ENCODE measurements at regions not wholly inside any gene's neighbourhood (a gene's known extent, or its start where the extent isn't known, plus 50 kb on each side); places are given as distances from the start of the nearest gene placed in this dataset.

DNA sequence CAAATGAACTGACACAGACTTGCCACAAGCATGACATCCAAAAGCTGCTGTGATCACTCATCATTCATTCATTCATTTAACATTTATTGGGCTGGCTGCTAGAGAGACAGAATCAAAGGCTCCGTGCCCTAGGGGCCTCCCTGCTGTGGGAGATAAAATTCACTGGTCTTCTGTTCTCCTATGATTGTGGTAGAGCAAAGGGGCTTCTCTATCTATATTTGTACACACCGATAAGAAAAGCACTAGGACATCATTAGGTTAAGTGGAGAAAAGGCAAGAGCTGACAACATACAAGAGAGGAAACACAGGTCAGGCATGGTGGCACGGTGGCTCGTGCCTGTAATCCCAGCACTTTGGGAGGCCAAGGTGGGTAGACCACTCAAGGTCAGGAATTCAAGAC, 847.0 kb downstream of the TYW1 start:
- DNase-seq (no peak), ATAC-seq (no peak)
- Histone ChIP-seq H3K9me3 (no peaks in the 10 kb centered on the region), H3K27me3 (ENCODE audit: low read depth) (no peaks in the 10 kb centered on the region), H3K27ac (no peak overlapping the region), H3K4me3 (no peak overlapping the region), H3K4me1 (no peaks in the 10 kb centered on the region), H3K36me3 (no peaks in the 10 kb centered on the region)
- intact Hi-C loops (cut with DNase I), result no loop called here
- TF ChIP-seq, protein P1, sequence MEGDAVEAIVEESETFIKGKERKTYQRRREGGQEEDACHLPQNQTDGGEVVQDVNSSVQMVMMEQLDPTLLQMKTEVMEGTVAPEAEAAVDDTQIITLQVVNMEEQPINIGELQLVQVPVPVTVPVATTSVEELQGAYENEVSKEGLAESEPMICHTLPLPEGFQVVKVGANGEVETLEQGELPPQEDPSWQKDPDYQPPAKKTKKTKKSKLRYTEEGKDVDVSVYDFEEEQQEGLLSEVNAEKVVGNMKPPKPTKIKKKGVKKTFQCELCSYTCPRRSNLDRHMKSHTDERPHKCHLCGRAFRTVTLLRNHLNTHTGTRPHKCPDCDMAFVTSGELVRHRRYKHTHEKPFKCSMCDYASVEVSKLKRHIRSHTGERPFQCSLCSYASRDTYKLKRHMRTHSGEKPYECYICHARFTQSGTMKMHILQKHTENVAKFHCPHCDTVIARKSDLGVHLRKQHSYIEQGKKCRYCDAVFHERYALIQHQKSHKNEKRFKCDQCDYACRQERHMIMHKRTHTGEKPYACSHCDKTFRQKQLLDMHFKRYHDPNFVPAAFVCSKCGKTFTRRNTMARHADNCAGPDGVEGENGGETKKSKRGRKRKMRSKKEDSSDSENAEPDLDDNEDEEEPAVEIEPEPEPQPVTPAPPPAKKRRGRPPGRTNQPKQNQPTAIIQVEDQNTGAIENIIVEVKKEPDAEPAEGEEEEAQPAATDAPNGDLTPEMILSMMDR (IDR thresholded peaks at IDR 0.05), result no peak

DNA sequence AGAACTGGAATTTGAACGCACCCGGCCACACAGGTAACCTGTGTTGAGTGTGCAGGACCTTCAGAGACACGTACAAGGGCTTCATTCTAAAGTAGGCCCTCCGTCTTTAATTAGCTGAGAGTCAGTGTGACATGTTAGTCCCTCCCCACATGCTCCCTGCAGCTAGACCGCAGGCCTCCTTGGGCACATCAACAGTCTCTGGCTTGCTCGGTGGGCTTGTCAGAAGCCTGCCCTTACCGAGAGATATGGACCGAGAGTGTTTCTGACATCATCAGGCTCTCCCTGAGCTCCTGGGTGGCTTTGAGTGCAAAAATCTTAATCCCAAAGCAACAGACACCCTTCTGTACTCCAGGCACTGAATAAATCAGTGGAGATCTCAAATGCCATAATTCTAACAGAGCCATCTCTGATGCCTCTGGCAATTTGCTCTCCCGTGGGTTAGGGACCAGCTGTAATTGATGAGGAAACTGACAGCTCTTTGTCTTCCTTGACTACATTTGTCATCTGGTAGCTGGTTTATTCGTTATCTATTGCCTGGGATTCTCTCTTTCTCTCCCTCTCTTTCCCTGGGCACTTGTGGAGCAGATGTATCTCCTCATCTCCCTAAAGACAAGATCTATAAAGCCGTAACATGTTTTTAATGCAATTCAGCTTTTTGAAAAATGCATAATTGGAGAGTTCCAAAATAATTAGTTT, 850.6 kb downstream of the TYW1 start:
- ATAC-seq (no peak), DNase-seq (no peak)
- no peak overlapping the region for H3K4me3 ChIP-seq
- no peaks in the 10 kb centered on the region for H3K9me3 ChIP-seq
- H3K27ac ChIP-seq, result no peak overlapping the region
- intact Hi-C loops (cut with DNase I), result no loop called here
- TF ChIP-seq, protein P1 (IDR thresholded peaks at IDR 0.05), result no peak
- H3K4me1 ChIP-seq, result no peaks in the 10 kb centered on the region
- H3K27me3 ChIP-seq (ENCODE audit: low read depth), result no peaks in the 10 kb centered on the region
- H3K36me3 ChIP-seq, result no peaks in the 10 kb centered on the region

DNA sequence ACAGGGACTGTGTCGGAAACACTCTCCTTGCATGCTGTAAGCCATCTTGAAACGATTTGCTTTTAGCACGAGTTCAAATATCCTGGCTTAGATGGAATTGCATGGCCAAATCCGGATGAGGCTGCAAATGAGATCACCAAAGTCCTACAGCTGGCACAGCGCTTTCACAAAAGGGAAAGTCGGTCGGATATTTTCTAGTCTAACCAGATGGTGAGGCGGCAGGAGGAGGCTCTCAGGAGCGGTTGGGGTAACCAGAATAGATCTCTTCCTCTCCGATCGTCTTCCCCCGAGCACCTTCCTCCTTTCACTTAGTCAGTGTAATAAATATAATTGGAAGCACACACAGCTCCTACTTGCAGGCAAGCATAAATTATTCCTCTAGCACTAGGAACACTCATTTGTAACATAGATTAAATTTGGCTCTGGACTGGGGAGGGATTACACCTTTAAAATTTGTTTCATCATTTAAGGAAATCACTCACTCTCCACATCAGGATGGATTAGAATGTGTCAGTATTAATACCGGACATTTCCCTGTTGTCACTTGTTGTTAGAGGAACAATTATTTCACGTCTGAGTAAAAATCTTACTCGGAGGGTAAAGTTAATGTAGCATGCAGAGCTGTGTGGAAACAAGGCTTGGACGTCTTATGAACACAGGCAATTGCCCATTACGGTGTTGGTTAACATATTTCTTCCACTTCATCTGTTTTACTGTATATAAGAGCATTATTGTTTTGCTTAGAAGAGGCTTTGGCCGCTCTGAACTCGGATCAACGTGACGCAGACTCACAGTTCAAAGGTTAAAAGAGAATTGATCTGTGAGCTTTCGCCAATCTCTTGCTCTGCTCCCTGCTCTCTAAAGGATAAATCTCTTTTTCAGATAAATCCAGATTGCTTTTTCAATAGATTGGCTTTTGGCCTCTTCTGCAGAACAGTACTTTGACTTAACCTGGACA, 857.9 kb downstream of the TYW1 start:
- H3K4me3 ChIP-seq, result no peak overlapping the region
- ATAC-seq, result no peak
- no peaks in the 10 kb centered on the region for H3K27me3 ChIP-seq (ENCODE audit: low read depth)
- no peak for DNase-seq
- no peaks in the 10 kb centered on the region for H3K9me3 ChIP-seq
- H3K36me3 ChIP-seq, result no peaks in the 10 kb centered on the region
- no peaks in the 10 kb centered on the region for H3K4me1 ChIP-seq
- no peak overlapping the region for H3K27ac ChIP-seq
- intact Hi-C loops (cut with DNase I), result no loop called here
- TF ChIP-seq, protein P1 (IDR thresholded peaks at IDR 0.05), result no peak

DNA sequence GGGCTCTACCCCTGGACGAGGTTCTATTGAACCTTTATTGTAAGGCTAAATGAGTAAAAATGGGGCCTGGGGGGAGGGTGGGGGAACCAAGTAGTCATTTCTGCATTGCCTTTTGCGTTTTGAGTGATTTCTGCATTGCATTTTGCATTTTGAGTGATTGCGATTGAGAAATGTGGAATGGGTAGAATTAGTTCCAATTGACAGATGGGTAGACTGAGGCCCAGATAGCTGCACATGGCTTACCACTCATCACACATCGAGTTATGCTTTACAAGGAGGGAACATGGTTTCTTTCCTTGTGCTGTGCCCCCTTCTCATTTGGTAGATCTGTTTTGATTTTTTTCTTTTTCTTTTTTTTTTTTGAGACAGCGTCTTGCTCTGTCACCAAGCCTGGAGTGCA, 858.7 kb downstream of the TYW1 start:
- Histone ChIP-seq H3K27ac (no peak overlapping the region), H3K4me3 (no peak overlapping the region), H3K36me3 (no peaks in the 10 kb centered on the region), H3K4me1 (no peaks in the 10 kb centered on the region), H3K9me3 (no peaks in the 10 kb centered on the region), H3K27me3 (ENCODE audit: low read depth) (no peaks in the 10 kb centered on the region)
- TF ChIP-seq, protein P1 (IDR thresholded peaks at IDR 0.05), result no peak
- intact Hi-C loops (cut with DNase I), result no loop called here
- ATAC-seq, result no peak
- DNase-seq, result no peak

DNA sequence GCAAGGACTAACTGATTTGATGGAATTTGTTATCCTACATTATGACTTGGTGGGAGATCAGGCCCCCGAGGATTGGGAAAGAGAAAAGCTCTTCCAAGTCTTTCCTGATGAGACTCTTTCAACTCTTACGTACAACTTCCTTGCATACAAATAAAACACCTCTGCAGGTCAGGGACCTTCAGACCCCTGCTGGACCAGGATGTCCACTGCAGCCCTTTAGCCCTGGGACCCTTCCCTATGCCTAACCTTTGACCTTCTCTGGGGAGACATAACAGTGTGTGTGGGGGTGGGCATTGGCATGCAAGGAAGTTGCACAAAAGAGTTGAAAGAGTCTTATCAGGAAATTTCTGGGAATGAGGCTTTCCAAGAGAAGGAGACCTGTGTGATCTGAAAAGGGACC, 859.4 kb downstream of the TYW1 start:
- no peaks in the 10 kb centered on the region for H3K36me3 ChIP-seq
- no peak overlapping the region for H3K27ac ChIP-seq
- TF ChIP-seq, protein P1 (IDR thresholded peaks at IDR 0.05), result no peak
- no peaks in the 10 kb centered on the region for H3K9me3 ChIP-seq
- H3K4me1 ChIP-seq, result no peaks in the 10 kb centered on the region
- no peak for ATAC-seq
- intact Hi-C loops (cut with DNase I), result no loop called here
- DNase-seq, result no peak
- H3K4me3 ChIP-seq, result no peak overlapping the region
- H3K27me3 ChIP-seq (ENCODE audit: low read depth), result no peaks in the 10 kb centered on the region

Measured in lower lobe of right lung (tissue), 2 donors.